ENCODE measurements at regions not wholly inside any gene's neighbourhood (a gene's known extent, or its start where the extent isn't known, plus 50 kb on each side); places are given as distances from the start of the nearest gene placed in this dataset.

DNA sequence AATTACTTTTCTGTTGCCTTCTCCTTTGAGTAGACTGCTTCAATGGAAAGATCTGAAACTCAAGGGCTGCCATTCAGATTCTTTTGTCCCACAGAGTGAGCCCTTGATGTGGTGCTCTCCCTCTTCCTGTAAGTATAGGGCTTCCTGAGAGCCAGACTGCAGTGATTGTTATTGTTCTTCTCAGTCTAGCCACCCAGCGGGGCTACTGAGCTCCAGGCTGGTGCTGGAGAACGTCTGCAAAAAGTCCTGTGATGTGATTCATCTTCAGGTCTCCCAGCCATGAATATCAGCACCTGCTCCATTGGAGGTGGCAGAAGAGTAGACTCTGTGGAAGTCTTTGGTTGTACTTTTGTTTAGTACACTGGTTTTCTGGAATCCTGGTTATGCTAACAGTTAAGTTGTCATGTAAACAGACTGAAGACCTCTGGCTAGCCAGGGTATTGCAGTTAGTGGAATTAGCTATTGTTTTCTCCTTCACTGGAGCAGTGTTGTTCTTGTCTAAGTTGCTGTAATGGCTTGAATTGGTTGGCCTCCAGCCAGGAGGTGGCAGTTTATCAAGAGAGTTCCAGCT, 240.9 kb downstream of the COL12A1 start:
- TF ChIP-seq, protein P1, sequence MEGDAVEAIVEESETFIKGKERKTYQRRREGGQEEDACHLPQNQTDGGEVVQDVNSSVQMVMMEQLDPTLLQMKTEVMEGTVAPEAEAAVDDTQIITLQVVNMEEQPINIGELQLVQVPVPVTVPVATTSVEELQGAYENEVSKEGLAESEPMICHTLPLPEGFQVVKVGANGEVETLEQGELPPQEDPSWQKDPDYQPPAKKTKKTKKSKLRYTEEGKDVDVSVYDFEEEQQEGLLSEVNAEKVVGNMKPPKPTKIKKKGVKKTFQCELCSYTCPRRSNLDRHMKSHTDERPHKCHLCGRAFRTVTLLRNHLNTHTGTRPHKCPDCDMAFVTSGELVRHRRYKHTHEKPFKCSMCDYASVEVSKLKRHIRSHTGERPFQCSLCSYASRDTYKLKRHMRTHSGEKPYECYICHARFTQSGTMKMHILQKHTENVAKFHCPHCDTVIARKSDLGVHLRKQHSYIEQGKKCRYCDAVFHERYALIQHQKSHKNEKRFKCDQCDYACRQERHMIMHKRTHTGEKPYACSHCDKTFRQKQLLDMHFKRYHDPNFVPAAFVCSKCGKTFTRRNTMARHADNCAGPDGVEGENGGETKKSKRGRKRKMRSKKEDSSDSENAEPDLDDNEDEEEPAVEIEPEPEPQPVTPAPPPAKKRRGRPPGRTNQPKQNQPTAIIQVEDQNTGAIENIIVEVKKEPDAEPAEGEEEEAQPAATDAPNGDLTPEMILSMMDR (IDR thresholded peaks at IDR 0.05; ENCODE audit: control extremely low read depth, extremely low read depth, low read depth, missing control alignments), result no peak
- DNase-seq (ENCODE audit: extremely low spot score), result no peak
- POLR2A ChIA-PET, result no interaction called here
- CTCF ChIA-PET, result interaction anchor here (1.1 to 1.6 kb wide), 2 partner anchors 11 to 13 kb away, joined by 4 read pairs; no protein-coding TSS in a partner anchor

DNA sequence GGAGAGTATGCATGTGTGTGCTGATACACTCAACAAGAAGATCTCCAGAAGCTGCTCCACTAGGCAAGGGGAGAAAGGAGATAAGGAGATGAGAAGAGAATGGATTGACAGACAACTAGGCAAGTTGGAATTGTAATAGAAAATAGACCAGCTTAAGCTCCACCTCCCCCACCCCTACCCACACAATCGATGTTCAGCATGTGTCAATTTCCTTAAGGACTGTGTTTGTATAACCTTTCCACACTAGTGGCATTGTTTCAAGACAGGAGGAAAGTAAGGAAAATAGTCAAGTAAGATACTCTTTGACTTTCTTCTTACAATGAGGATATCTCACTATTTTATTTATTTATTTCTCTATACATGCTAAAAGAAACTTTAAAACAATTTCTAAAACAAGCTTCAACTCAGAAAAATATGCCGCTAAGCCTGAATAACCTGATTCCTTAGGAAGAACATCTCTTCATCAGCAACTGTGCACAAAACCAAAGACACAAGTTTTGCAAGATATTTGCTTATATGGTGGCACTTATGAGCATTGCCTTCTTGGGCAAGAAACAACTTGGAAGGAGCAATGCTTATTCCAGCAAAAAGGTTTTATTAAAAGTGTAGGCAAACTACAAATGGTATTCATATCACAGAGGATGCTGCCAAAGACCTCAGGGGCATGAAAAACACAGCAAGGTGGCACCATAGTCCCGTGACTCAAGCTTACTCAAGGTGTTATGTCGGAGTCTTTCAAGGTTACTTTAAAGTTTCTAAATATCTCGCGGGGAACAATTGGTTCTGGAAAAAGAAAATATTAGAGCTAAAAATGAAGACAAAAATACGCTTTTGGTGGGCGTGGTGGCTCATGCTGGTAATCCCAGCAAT, 249.1 kb downstream of the COL12A1 start:
- no peak for DNase-seq (ENCODE audit: extremely low spot score)
- POLR2A ChIA-PET, result no interaction called here
- TF ChIP-seq, protein P1 (IDR thresholded peaks at IDR 0.05; ENCODE audit: control extremely low read depth, extremely low read depth, low read depth, missing control alignments), result no peak
- CTCF ChIA-PET, result interaction anchor here (1.6 to 1.7 kb wide), 2 partner anchors 9 to 17 kb away, joined by 4 read pairs; no protein-coding TSS in a partner anchor

DNA sequence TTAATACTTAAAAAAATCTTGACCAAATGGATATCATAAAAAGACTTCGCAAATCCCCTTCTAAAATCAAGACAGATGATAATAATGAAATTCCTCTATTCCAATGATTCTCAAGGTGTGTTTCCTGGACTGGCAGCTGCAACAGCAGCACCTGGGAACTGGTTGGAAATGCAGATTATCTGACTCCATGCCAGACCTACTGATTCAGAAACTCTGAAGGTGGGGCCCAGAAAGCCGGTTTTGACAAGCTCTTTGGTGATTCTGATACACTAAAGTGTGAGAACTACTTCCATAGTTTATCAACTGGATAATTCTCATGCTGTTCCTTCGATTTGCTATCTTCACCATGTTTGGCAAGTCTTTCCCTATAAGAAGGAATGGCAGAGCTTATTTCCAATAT, 252.1 kb downstream of the COL12A1 start:
- no peak for DNase-seq (ENCODE audit: extremely low spot score)
- TF ChIP-seq, protein P1 (IDR thresholded peaks at IDR 0.05; ENCODE audit: control extremely low read depth, extremely low read depth, low read depth, missing control alignments), result no peak
- ChIA-PET CTCF (interaction anchor here (0.9 to 1.6 kb wide), 5 partner anchors 9 to 970 kb away, joined by 3 to 4 read pairs (median 3); no protein-coding TSS in a partner anchor), POLR2A (no interaction called here)

DNA sequence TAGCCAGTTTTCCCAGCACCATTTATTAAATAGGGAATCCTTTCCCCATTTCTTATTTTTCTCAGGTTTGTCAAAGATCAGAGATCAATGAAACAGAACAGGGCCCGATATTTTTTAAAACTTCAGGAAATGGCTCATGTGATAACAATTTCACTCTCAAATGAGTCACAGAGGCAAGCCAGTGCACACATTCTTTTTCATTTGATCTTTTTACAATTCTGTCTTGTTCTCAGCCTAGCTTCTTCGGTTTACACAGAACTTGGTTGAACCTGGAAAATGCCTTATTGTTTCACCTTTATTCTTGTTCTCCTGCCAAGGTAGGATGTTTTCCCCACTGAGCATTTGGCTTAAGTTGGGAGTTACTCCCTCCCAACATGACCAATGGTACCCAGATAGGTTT, 258.9 kb downstream of the COL12A1 start:
- POLR2A ChIA-PET, result no interaction called here
- no peak for DNase-seq (ENCODE audit: extremely low spot score)
- TF ChIP-seq, protein P1 (IDR thresholded peaks at IDR 0.05; ENCODE audit: control extremely low read depth, extremely low read depth, low read depth, missing control alignments), result no peak
- CTCF ChIA-PET, result no interaction called here

GRCh38 chr6:74942130-74942529, 263.7 kb downstream of the COL12A1 start:
- POLR2A ChIA-PET, result no interaction called here
- TF ChIP-seq, protein P1 (IDR thresholded peaks at IDR 0.05; ENCODE audit: control extremely low read depth, extremely low read depth, low read depth, missing control alignments), result no peak
- CTCF ChIA-PET, result no interaction called here
- no peak for DNase-seq (ENCODE audit: extremely low spot score)

DNA sequence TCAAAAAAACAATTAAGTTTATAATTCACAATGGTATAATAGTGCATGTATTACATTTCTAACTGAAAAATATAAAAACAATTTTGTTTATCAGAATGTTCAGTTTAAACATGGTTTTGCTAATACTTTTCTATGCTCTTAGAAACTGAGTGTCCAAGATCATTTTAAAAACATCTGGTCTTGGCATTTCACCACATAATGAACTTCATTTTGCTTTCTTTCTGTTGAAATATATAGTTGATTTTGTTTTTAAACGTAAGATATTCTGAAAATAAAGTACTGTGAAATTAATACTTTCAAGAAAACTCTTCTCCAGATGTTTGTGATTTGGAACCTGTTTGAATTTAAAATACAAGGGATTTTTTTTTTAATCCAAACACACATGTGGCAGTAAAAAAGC, 264.4 kb downstream of the COL12A1 start:
- no peak for DNase-seq (ENCODE audit: extremely low spot score)
- TF ChIP-seq, protein P1 (IDR thresholded peaks at IDR 0.05; ENCODE audit: control extremely low read depth, extremely low read depth, low read depth, missing control alignments), result no peak
- POLR2A ChIA-PET, result no interaction called here
- CTCF ChIA-PET, result no interaction called here

All from GM10248 (cell line).